Brain microvascular endothelial cell (primary cell): ENCODE measurements at regions not wholly inside any gene's neighbourhood (a gene's known extent, or its start where the extent isn't known, plus 50 kb on each side); places are given as distances from the start of the nearest gene placed in this dataset.
A peak's percentile ranks its signal among the peaks of the same experiment; 100 is the strongest.
"Not testable (repeated sequence)": the region's sequence is repeated elsewhere in the genome, so short reads cannot be mapped to it uniquely, and the experiment has no call there.

ENCODE experiments used
- DNase-seq: peaks from one replicate; pipeline ENCODE4 v3.0.0-alpha.2; 2020
- H3K27ac ChIP-seq: fragments of 250-450 bp; sonication (Bioruptor Pico); 2 replicates; pipeline ENCODE4 v1.5.1; 2020; ENCODE audit warnings: mild to moderate bottlenecking, moderate library complexity
- H3K27me3 ChIP-seq: fragments of 250-450 bp; sonication (Bioruptor Pico); replicated peaks from 2 replicates; pipeline ENCODE4 v1.5.1; 2020; ENCODE audit warnings: mild to moderate bottlenecking
- H3K36me3 ChIP-seq: fragments of 250-450 bp; sonication (Bioruptor Pico); replicated peaks from 2 replicates; pipeline ENCODE4 v1.5.1; 2020; ENCODE audit warnings: mild to moderate bottlenecking
- H3K4me3 ChIP-seq: 2 replicates; pipeline ENCODE4 v1.5.1; 2011; ENCODE audit warnings: low read depth, mild to moderate bottlenecking, control low read depth, low read length, moderate library complexity
- CTCF ChIP-seq: IDR thresholded peaks from 2 replicates; pipeline ENCODE4 v1.5.1; 2011; ENCODE audit warnings: low read depth, mild to moderate bottlenecking, moderate library complexity, low read length, control low read depth, inconsistent platforms; ENCODE audit errors: missing control alignments
- in situ Hi-C: cut with HindIII; loops from 2 replicates; pipeline ENCODE4 v1.10.0; 2017; ENCODE audit warnings: low sequenced_read_pairs, low pct_ligation_motif_present

- DNase-seq = peak; percentile 9
- Histone ChIP-seq H3K27ac (no peak overlapping the region), H3K4me3 (no peak overlapping the region), H3K36me3 (no peaks in the 10 kb centered on the region), H3K27me3 (no peaks in the 10 kb centered on the region)
- in situ Hi-C loops = no loop called here
- no peak for TF ChIP-seq CTCF
Measured at GRCh38 chr5:60455589-60455988, 244.4 kb downstream of the DEPDC1B start.

- DNase-seq, in situ Hi-C loops, H3K36me3 ChIP-seq, H3K27me3 ChIP-seq, H3K27ac ChIP-seq, H3K4me3 ChIP-seq: not testable (repeated sequence)
Measured at GRCh38 chr5:60454277-60454676, 245.7 kb downstream of the DEPDC1B start.

- H3K36me3 ChIP-seq = no peaks in the 10 kb centered on the region
- no peak for DNase-seq
Measured at GRCh38 chr5:60453186-60453976, 246.6 kb downstream of the DEPDC1B start.

GRCh38 chr5:60448600-60448999 is 251.4 kb downstream of the DEPDC1B start:
- Histone ChIP-seq H3K27ac (no peak overlapping the region), H3K4me3 (no peak overlapping the region), H3K36me3 (no peaks in the 10 kb centered on the region), H3K27me3 (no peaks in the 10 kb centered on the region)
- no peak for TF ChIP-seq CTCF
- no peak for DNase-seq
- in situ Hi-C loops = no loop called here

More at GRCh38 chr5:60453186-60453976, 246.6 kb downstream of the DEPDC1B start:
- Histone ChIP-seq H3K4me3 (no peak overlapping the region), H3K27me3 (no peaks in the 10 kb centered on the region), H3K27ac (no peak overlapping the region)
- in situ Hi-C loops = no loop called here
- TF ChIP-seq CTCF = no peak

GRCh38 chr5:60447488-60447920 is 252.5 kb downstream of the DEPDC1B start:
- Histone ChIP-seq H3K4me3 (no peak overlapping the region), H3K36me3 (no peaks in the 10 kb centered on the region), H3K27ac (no peak overlapping the region), H3K27me3 (no peaks in the 10 kb centered on the region)
- no peak for TF ChIP-seq CTCF
- no peak for DNase-seq
- in situ Hi-C loops = no loop called here

- no peaks in the 10 kb centered on the region for H3K27me3 ChIP-seq
- H3K4me3 ChIP-seq = no peak overlapping the region
- no peak for TF ChIP-seq CTCF
- in situ Hi-C loops = no loop called here
- H3K27ac ChIP-seq = no peak overlapping the region
- no peaks in the 10 kb centered on the region for H3K36me3 ChIP-seq
- DNase-seq = no peak
Measured at GRCh38 chr5:60446917-60447316, 253.0 kb downstream of the DEPDC1B start.
